Tibial artery (tissue), 4 donors: ENCODE measurements at regions not wholly inside any gene's neighbourhood (a gene's known extent, or its start where the extent isn't known, plus 50 kb on each side); places are given as distances from the start of the nearest gene placed in this dataset.
"Not testable (repeated sequence)": the region's sequence is repeated elsewhere in the genome, so short reads cannot be mapped to it uniquely, and the experiment has no call there.

ENCODE experiments used
- DNase-seq, 2 donors: peaks; one replicate each; pipeline ENCODE4 v3.0.0-alpha.2; 2019
- H3K27ac ChIP-seq, 2 donors: fragments of 200-600 bp; sonication (generic) in 1 of 2; 1 replicate in 1 of 2; 2 replicates in 1 of 2; pipeline ENCODE4 v1.5.1; 2018 to 2019; ENCODE audit warnings: mild to moderate bottlenecking in 1 of 2
- H3K27me3 ChIP-seq, 2 donors: fragments of 200-600 bp; sonication (generic) in 1 of 2; one replicate each; pipeline versions ENCODE4 v1.5.1 to v1.6.0; 2016 to 2019
- H3K36me3 ChIP-seq, 3 donors: fragments of 200-600 bp; sonication (generic) in 2 of 3; one replicate each; pipeline ENCODE4 v1.5.1; 2016 to 2019; ENCODE audit warnings: mild to moderate bottlenecking in 2 of 3
- H3K4me1 ChIP-seq, 4 donors: fragments of 200-600 bp; sonication (generic) in 2 of 4; 1 replicate in 3 of 4; 2 replicates in 1 of 4; pipeline ENCODE4 v1.5.1; 2016 to 2019
- H3K4me3 ChIP-seq, 2 donors: fragments of 200-600 bp; sonication (generic) in 1 of 2; 1 replicate in 1 of 2; 2 replicates in 1 of 2; pipeline ENCODE4 v1.5.1; 2018 to 2019; ENCODE audit warnings: mild to moderate bottlenecking in 2 of 2
- H3K9me3 ChIP-seq, 3 donors: fragments of 200-600 bp; sonication (generic) in 1 of 3; one replicate each; pipeline ENCODE4 v1.5.1; 2016 to 2019
- intact Hi-C: fragments of 100-400 bp; cut with DNase I; formaldehyde crosslinking; loops from one replicate; pipeline ENCODE4 v1.15.0; 2023; ENCODE audit warnings: low total_unique reads

DNA sequence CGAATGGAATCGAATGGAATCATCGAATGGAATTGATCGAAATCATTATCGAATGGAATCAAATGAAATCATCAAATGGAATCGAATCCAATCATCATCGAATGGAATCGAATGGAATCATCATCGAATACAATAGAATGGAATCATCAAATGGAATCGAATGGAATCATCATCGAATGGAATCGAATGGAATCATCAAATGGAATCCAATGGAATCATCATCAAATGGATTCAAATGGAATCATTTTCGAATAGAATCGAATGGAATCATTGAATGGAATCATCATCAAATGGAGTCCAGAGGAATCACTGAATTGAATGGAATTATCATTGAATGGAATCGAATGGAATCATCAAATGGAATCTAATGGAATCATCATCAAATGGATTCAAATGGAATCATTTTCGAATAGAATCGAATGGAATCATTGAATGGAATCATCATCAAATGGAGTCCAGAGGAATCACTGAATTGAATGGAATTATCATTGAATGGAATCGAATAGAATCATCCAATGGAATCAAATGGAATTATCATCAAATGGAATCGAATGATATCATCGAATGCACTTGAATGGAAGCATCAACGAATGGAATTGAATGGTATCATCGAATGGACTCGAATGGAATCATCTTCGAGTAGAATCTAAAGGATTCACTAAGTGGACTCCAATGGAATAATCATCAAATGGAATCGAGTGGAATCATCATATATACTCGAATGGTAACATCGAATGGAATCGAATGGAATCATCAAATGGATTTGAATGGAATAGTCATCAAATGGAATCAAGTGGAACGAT lies 230.3 kb downstream of the SHCBP1 start:
- H3K27me3 ChIP-seq, H3K27ac ChIP-seq, H3K4me3 ChIP-seq, H3K36me3 ChIP-seq, intact Hi-C loops, H3K4me1 ChIP-seq: not testable (repeated sequence)
- peaks cover 0 to 23% (median 22%) of the 10 kb centered on the region in 3 donors for H3K9me3 ChIP-seq
- DNase-seq: peak in 1 of 2 donors; percentile 65

DNA sequence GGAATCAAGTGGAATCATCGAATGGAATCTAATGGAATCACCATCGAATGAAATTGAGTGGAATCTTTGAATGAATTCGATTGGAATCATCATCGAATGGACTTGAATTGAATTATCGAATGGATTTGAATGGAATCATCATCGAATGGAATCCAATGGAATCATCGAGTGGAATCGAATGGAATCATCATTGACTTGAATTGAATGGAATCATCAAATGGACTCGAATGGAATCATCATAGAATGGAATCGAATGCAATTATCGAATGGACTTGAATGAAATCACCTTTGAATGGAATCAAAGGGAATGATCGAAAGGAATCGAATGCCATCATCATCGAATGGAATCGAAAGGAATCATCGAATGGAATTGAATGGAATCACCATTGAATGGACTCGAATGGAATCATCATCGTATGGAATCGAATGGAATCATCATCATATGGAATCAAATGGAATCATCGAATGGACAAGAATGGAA lies 231.6 kb downstream of the SHCBP1 start:
- H3K27me3 ChIP-seq, H3K27ac ChIP-seq, H3K36me3 ChIP-seq, H3K4me1 ChIP-seq, intact Hi-C loops: not testable (repeated sequence)
- peaks cover 0 to 16% (median 16%) of the 10 kb centered on the region in 3 donors for H3K9me3 ChIP-seq
- DNase-seq: peak; percentile 54 to 85
- H3K4me3 ChIP-seq: peak overlapping the region in 1 of 2 donors; percentile 0

DNA sequence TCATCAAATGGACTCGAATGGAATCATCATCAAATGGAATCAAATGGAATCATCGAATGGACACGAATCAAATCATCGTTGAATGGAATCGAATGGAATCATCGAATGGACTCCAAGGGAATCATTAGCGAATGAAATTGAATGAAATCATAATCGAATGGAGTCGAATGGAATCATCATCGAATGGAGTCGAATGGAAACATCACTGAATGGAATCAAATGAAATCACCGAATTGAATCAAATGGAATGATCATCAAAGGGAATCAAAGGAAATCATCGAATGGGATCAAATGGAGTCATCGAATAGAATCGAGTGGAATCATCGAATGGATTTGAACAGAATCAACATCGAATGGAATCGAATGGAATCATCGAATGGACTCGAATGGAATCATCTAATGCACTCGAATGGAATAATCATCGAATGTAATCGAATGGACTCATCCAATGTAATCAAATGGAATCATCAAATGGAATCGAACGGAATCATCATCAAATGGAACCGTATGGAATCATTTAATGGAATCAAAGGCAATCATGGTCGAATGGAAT lies 232.2 kb downstream of the SHCBP1 start:
- H3K4me3 ChIP-seq, H3K36me3 ChIP-seq, H3K4me1 ChIP-seq, H3K27ac ChIP-seq, intact Hi-C loops, H3K27me3 ChIP-seq: not testable (repeated sequence)
- peak in 1 of 2 donors; percentile 75 for DNase-seq
- peaks cover 0 to 20% (median 19%) of the 10 kb centered on the region in 3 donors for H3K9me3 ChIP-seq

- H3K4me3 ChIP-seq, H3K27ac ChIP-seq, H3K4me1 ChIP-seq, intact Hi-C loops, H3K27me3 ChIP-seq, DNase-seq, H3K36me3 ChIP-seq: not testable (repeated sequence)
- peaks cover 0 to 20% (median 19%) of the 10 kb centered on the region in 3 donors for H3K9me3 ChIP-seq
These were observed 232.8 kb downstream of the SHCBP1 start for GRCh38 chr16:46388354-46388753.

DNA sequence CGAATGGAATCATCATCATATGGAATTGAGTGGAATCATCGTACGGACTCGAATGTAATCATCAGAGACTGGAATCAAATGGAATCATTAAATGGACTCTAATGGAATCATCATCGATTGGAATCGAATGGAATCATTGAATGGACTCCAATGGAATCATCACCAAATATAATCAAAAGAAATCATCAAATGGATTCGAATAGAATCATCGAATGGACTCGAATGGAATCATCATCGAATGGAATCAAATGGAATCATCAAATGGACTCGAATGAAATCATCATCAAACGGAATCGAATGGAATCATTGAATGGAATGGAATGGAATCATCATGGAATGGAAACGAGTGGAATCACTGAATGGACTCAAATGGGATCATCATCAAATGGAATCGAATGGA lies 233.5 kb downstream of the SHCBP1 start:
- H3K4me3 ChIP-seq, H3K4me1 ChIP-seq, H3K27me3 ChIP-seq, intact Hi-C loops, H3K36me3 ChIP-seq, H3K27ac ChIP-seq: not testable (repeated sequence)
- peak; percentile 35 to 73 for DNase-seq
- H3K9me3 ChIP-seq: peaks cover 0 to 23% (median 21%) of the 10 kb centered on the region in 3 donors

DNA sequence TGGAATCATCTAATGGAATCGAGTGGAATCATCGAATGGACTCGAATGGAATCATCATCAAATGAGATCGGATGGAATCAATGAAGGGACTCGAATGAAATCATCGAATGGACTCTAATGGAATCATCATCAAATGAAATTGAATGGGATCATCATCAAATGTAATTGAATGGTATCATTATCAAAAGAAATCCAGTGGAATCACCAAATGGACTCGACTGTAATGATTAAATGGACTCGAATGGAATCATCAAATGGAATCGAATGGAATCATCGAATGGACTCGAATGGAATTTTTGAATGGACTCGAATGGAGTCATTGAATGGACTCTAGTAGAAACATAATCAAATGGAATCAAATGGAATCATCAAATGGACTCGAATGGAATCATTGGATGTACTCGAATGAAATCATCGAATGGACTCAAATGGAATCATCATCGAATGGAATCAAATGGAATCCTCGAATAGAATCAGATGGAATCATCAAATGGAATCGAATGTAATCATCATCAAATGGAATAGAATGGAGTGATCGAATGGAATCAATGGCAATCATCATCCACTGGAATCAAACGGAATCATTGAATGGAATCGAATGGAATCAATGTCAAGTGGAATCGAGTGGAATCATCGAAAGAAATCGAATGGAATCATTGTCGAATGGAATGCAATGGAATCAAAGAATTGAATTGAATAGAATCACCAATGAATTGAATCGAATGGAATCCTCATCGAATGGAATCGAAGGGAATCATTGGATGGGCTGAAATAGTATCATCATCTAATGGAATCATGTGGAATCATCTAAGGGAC lies 234.2 kb downstream of the SHCBP1 start:
- intact Hi-C loops, H3K36me3 ChIP-seq, H3K4me1 ChIP-seq, H3K27ac ChIP-seq, H3K27me3 ChIP-seq: not testable (repeated sequence)
- DNase-seq: peak in 1 of 2 donors; percentile 59
- H3K4me3 ChIP-seq: peak overlapping the region in 1 of 2 donors; percentile 0
- peaks cover 0 to 26% (median 22%) of the 10 kb centered on the region in 3 donors for H3K9me3 ChIP-seq

- H3K27me3 ChIP-seq, H3K36me3 ChIP-seq, H3K27ac ChIP-seq, H3K4me1 ChIP-seq, H3K4me3 ChIP-seq, DNase-seq, intact Hi-C loops: not testable (repeated sequence)
- H3K9me3 ChIP-seq: peaks cover 0 to 27% (median 22%) of the 10 kb centered on the region in 3 donors
These were observed 234.9 kb downstream of the SHCBP1 start for GRCh38 chr16:46386110-46386771.

DNA sequence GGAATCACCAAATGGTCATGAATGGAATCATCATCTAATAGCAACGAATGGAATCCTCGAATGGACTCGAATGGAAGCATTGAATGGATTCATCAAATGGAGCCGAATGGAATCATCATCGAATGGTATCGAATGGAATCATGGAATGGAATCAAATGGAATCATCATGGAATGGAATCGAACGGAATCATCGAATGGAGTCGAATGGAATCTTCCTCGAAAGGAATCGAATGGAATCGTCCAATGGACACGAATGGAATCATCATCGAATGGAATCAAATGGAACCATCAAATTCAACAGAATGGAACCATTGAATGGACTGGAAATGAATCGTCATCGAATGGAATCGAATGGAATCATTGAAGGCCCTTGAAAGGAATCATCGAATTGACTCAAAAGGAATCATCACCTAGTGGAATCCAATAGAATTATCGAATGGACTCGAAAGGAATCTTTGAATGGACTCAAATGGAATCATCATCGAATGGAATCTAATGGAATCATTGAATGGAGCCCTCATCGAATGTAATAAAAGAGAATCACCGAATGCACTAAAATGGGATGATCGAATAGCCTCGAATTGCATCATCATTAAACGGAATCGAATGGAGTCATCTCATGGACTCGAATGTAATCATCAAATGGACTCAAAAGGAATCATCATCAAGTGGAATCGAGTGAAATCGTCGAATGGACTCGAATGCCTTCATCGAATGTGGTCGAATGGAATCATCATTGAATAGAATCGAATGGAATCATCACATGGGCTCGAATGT lies 236.7 kb downstream of the SHCBP1 start:
- H3K4me3 ChIP-seq, H3K36me3 ChIP-seq, intact Hi-C loops, H3K27me3 ChIP-seq, H3K4me1 ChIP-seq, H3K27ac ChIP-seq: not testable (repeated sequence)
- H3K9me3 ChIP-seq: peaks cover 0 to 23% (median 18%) of the 10 kb centered on the region in 3 donors
- DNase-seq: peak; percentile 33 to 81

DNA sequence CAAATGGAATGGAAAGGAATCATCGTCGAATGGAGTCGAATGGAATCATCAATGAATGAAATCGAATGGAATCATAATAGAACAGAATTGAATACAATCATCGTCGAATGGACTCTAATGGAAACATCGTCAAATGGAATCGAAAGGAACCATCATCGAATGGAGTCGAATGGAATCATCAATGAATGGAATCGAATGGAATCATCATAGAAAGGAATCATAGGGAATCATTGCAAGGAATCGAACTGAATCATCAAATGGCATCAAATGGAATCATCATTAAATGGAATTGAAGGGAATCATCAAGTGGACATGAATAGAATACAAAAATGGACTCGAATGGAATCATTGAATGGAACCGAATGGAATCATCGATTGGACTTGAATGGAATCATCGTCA lies 237.6 kb downstream of the SHCBP1 start:
- H3K36me3 ChIP-seq, H3K27me3 ChIP-seq, DNase-seq, H3K4me1 ChIP-seq, H3K4me3 ChIP-seq, intact Hi-C loops, H3K27ac ChIP-seq: not testable (repeated sequence)
- H3K9me3 ChIP-seq: peaks cover 0 to 22% (median 17%) of the 10 kb centered on the region in 3 donors

- peaks cover 0 to 22% (median 17%) of the 10 kb centered on the region in 3 donors for H3K9me3 ChIP-seq
- H3K27me3 ChIP-seq, H3K4me3 ChIP-seq, H3K36me3 ChIP-seq, H3K4me1 ChIP-seq, intact Hi-C loops, H3K27ac ChIP-seq, DNase-seq: not testable (repeated sequence)
These were observed 238.2 kb downstream of the SHCBP1 start for GRCh38 chr16:46382791-46383541.

DNA sequence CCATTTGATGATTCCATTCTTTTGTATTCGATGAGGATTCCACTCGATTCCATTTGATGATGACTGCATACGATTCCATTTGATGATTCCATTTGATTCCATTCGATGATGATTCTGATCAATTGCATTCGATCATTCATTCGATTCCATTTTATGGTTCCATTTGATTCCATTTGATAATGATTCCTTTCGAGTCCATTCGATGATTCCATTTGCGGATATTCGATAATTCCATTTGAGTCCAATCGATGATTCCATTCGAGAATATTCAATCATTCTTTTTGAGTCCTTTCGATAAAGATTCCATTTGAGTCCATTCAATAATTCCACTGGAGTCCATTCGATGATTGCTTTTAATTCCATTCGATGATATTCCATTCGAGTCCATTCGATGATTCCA lies 239.1 kb downstream of the SHCBP1 start:
- intact Hi-C loops: not testable (repeated sequence)
- peaks cover 0 to 16% (median 11%) of the 10 kb centered on the region in 3 donors for H3K9me3 ChIP-seq

GRCh38 chr16:46381344-46381743 lies 239.8 kb downstream of the SHCBP1 start:
- H3K4me3 ChIP-seq, DNase-seq, H3K27ac ChIP-seq, H3K36me3 ChIP-seq, H3K4me1 ChIP-seq, H3K27me3 ChIP-seq, intact Hi-C loops: not testable (repeated sequence)
- peaks cover 0 to 10% (median 6%) of the 10 kb centered on the region in 3 donors for H3K9me3 ChIP-seq

More for the DNA sequence above, 239.1 kb downstream of the SHCBP1 start:
- H3K4me1 ChIP-seq, DNase-seq, H3K36me3 ChIP-seq, H3K27me3 ChIP-seq, H3K27ac ChIP-seq, H3K4me3 ChIP-seq: not testable (repeated sequence)
